Spleen (tissue), 7 donors: ENCODE measurements at regions not wholly inside any gene's neighbourhood (a gene's known extent, or its start where the extent isn't known, plus 50 kb on each side); places are given as distances from the start of the nearest gene placed in this dataset.

Experiments
- CTCF ChIP-seq, 11 experiments: fragments of 200-600 bp in 7 of 11; fragments of 450-650 bp in 4 of 11; sonication (generic) in 4 of 11; IDR thresholded peaks in 8 of 11; conservative IDR thresholded peaks in 3 of 11; 1 replicate in 7 of 11; 2 replicates in 4 of 11; pipeline versions ENCODE4 v1.4.0 to v1.8.0; 2016 to 2021; ENCODE audit warnings: antibody characterized with exemption in 11 of 11, inconsistent platforms in 4 of 11, mild to moderate bottlenecking in 1 of 11
- POLR2AphosphoS5 ChIP-seq, 3 donors: sonication (generic); formaldehyde crosslinking; IDR thresholded peaks; one replicate each; pipeline ENCODE4 v1.5.1; 2017; ENCODE audit warnings: antibody characterized with exemption in 3 of 3
- donor health status: DM: no; HTN: no; CAD: no; lungs with moderate emphysema.
- donor health status: DM: no; HTN: no; CAD: no.
- donor health status: DM: no; HTN: no; CAD: no.

- TF ChIP-seq CTCF (IDR thresholded peaks at IDR 0.05 in 8 of 11, conservative IDR thresholded peaks at IDR 0.05 in 3 of 11) (no peak), POLR2AphosphoS5 (IDR thresholded peaks at IDR 0.05) (no peak)
Measured at GRCh38 chr2:82793711-82794435, 1665.2 kb downstream of the SUCLG1 start.
